ENCODE measurements at regions not wholly inside any gene's neighbourhood (a gene's known extent, or its start where the extent isn't known, plus 50 kb on each side); places are given as distances from the start of the nearest gene placed in this dataset.

- TF ChIP-seq, protein P1, sequence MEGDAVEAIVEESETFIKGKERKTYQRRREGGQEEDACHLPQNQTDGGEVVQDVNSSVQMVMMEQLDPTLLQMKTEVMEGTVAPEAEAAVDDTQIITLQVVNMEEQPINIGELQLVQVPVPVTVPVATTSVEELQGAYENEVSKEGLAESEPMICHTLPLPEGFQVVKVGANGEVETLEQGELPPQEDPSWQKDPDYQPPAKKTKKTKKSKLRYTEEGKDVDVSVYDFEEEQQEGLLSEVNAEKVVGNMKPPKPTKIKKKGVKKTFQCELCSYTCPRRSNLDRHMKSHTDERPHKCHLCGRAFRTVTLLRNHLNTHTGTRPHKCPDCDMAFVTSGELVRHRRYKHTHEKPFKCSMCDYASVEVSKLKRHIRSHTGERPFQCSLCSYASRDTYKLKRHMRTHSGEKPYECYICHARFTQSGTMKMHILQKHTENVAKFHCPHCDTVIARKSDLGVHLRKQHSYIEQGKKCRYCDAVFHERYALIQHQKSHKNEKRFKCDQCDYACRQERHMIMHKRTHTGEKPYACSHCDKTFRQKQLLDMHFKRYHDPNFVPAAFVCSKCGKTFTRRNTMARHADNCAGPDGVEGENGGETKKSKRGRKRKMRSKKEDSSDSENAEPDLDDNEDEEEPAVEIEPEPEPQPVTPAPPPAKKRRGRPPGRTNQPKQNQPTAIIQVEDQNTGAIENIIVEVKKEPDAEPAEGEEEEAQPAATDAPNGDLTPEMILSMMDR (IDR thresholded peaks at IDR 0.05; ENCODE audit: borderline replicate concordance, extremely low read depth, low read length, poor library complexity, severe bottlenecking), result no peak
- no peak for TF ChIP-seq EZH2 (IDR thresholded peaks at IDR 0.05; ENCODE audit: borderline replicate concordance, low read depth, low read length, severe bottlenecking)
Measured at GRCh38 chr11:42175203-42175602, 715.8 kb upstream of the LRRC4C start.

Data from DND-41 (cell line).